ENCODE measurements at regions not wholly inside any gene's neighbourhood (a gene's known extent, or its start where the extent isn't known, plus 50 kb on each side); places are given as distances from the start of the nearest gene placed in this dataset.

DNA sequence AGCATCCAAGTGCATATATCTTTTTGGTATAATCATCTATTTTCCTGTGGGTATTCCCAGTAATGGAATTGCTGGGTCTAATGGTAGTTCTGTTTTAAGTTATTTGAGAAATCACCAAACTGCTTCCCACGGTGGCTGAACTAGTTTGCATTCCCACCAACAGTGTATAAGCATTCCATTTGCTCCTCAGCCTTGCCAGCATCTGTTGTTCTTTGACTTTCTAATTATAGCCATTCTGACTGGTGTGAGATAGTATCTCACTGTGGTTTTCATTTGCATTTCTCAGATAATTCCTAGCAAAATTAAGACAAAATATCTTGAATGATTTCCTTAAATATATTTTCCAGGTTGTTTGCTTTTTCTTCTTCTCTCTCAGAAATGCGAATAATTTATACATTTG is 341.1 kb downstream of the GBA3 start:
- TF ChIP-seq, protein P1, sequence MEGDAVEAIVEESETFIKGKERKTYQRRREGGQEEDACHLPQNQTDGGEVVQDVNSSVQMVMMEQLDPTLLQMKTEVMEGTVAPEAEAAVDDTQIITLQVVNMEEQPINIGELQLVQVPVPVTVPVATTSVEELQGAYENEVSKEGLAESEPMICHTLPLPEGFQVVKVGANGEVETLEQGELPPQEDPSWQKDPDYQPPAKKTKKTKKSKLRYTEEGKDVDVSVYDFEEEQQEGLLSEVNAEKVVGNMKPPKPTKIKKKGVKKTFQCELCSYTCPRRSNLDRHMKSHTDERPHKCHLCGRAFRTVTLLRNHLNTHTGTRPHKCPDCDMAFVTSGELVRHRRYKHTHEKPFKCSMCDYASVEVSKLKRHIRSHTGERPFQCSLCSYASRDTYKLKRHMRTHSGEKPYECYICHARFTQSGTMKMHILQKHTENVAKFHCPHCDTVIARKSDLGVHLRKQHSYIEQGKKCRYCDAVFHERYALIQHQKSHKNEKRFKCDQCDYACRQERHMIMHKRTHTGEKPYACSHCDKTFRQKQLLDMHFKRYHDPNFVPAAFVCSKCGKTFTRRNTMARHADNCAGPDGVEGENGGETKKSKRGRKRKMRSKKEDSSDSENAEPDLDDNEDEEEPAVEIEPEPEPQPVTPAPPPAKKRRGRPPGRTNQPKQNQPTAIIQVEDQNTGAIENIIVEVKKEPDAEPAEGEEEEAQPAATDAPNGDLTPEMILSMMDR (IDR thresholded peaks at IDR 0.05; ENCODE audit: low read depth, low read length, poor library complexity, severe bottlenecking), result no peak
- TF ChIP-seq EZH2phosphoT487 (IDR thresholded peaks at IDR 0.05; ENCODE audit: borderline replicate concordance, low read length), result no peak
